OCI-LY3 (cell line): ENCODE measurements at regions not wholly inside any gene's neighbourhood (a gene's known extent, or its start where the extent isn't known, plus 50 kb on each side); places are given as distances from the start of the nearest gene placed in this dataset.

Experiments
- EZH2phosphoT487 ChIP-seq: fragments of 200-600 bp; shearing (Covaris generic); IDR thresholded peaks from 2 replicates; pipeline ENCODE4 v1.6.1; 2018; ENCODE audit warnings: antibody characterized with exemption, mixed run types, low read depth
- TF ChIP-seq, protein P1 (sequence below): fragments of 200-600, 300-600 bp; sonication (generic); IDR thresholded peaks from 2 replicates; pipeline ENCODE4 v1.5.1; 2014; ENCODE audit warnings: antibody characterized with exemption, low read length, low read depth

DNA sequence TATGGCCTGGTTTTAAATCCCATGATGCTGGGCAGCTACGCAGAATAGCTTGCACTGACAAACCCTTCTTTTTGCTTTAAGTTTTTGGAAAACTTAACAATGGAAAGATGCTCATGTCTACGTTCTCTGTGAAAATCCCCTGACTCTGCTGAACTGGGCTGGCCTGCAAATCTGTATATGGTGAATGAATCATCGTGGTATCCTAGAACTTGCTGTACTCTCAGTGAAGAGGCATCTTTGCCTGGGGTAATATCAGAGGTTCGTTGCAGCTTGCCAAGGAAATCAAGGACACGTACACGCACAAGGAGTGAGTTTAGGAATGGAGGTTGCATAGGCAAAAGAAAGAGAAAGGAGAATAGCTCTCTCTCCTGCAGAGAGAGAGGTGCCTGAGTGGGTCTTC lies 382.0 kb upstream of the ADARB2 start:
- TF ChIP-seq, protein P1, sequence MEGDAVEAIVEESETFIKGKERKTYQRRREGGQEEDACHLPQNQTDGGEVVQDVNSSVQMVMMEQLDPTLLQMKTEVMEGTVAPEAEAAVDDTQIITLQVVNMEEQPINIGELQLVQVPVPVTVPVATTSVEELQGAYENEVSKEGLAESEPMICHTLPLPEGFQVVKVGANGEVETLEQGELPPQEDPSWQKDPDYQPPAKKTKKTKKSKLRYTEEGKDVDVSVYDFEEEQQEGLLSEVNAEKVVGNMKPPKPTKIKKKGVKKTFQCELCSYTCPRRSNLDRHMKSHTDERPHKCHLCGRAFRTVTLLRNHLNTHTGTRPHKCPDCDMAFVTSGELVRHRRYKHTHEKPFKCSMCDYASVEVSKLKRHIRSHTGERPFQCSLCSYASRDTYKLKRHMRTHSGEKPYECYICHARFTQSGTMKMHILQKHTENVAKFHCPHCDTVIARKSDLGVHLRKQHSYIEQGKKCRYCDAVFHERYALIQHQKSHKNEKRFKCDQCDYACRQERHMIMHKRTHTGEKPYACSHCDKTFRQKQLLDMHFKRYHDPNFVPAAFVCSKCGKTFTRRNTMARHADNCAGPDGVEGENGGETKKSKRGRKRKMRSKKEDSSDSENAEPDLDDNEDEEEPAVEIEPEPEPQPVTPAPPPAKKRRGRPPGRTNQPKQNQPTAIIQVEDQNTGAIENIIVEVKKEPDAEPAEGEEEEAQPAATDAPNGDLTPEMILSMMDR, result no peak
- TF ChIP-seq EZH2phosphoT487, result no peak
